Activated CD8-positive, alpha-beta memory T cell treated with anti-CD3 and anti-CD28 coated beads, Interleukin-2, amount 50 U/mL, for 1 hour (primary cell): ENCODE measurements at regions not wholly inside any gene's neighbourhood (a gene's known extent, or its start where the extent isn't known, plus 50 kb on each side); places are given as distances from the start of the nearest gene placed in this dataset.
"Not testable (repeated sequence)": the region's sequence is repeated elsewhere in the genome, so short reads cannot be mapped to it uniquely, and the experiment has no call there.

Experiments used
- DNase-seq: peaks from one replicate; pipeline ENCODE4 v3.0.0-alpha.2; 2020; ENCODE audit errors: extremely low read depth

DNA sequence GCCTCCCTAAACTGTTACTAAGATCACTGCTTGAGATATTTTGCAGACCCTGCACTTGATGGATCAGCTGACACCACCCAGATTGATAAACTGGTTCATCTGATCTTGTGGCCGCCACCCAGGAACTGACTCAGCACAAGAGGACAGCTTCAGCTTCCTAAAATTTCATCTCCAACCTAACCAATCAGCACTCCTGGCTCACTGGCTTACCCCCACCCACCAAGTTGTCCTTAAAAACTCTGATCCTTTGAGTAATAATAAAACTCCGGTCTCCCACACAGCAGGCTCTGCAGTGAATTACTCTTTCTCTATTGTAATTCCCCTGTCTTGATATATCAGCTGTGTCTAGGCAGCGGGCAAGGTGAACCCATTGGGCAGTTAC, 174.8 kb downstream of the UTP18 start:
- no peak for DNase-seq

DNA sequence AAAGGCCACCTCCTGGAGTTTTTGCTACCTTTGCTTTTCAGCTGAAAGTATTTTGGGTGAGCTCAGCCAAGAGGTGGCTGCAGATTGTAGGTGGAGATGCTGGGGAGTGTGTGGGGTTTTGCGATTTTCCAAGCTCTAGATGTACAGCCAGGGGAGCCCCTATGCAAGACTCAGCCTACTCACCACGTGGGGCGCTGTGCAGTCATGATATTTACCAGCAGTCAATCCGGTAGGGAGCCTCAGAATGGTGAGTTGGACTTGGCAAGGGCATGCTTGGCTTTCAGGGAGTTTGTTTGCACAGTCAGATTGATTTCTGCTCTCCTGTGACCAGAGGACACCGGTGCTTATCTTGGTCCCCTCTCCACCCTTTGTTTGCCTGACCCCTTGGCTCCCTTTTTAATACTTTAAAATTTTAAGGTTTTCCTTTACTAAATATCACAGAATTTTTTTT, 175.3 kb downstream of the UTP18 start:
- no peak for DNase-seq

DNA sequence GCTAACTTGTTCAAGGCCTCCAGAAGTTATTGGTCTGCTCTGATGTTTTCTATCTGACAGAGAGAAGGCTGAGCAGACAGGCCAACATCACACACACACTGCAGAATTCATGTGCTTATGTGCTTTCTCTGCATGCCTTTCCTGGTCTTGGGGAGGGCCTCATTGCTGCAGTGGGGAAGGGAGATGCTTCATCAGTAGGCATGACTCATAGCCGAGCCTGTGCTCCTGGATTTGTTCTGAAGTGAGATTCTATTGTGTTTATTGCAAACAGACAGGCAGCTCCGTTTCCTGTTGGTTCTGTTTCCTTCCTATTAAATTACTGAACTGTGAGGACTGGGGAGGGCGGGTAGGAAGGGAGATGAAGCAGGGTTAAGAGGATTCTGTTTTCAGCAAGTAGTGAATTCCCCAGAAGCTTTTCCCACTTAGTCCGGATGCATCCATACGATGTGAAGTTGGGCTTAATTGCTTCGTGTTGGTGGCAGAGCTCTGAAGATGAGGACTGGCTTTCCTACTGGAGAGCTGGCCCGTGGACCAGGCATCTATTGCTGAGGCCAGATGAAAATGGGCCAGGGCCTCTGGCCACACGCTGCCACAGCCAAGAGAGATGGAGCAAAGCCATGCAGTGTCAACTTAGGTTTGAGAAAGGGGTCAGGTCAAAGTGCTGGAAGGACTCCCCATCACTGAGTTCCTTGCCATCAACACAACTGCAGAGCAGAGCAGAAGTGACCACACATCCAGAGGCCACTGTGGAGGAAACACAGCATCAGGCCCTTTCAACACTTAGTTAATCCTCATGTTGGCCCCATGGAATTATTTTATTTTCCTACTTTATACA, 179.3 kb downstream of the UTP18 start:
- DNase-seq: no peak

DNA sequence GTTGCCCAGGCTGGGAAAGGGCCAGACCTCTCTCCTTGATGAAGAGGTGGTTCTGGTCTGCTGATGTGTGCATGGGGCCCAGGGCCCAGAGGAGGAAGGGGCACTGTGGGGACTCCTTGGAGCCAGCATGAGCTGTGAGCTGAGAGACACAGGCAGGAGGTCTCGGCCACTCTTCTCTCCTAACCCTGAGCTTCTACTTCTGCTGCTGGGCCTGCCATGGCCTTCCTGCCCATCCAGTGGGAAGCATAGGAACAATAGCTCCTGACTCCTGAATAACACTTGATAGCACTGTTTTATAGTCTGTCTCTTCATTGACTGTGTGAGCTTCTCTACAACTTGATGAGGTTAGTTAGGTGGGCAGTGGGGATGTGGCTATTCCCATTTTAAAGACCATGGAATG, 181.1 kb downstream of the UTP18 start:
- no peak for DNase-seq

DNA sequence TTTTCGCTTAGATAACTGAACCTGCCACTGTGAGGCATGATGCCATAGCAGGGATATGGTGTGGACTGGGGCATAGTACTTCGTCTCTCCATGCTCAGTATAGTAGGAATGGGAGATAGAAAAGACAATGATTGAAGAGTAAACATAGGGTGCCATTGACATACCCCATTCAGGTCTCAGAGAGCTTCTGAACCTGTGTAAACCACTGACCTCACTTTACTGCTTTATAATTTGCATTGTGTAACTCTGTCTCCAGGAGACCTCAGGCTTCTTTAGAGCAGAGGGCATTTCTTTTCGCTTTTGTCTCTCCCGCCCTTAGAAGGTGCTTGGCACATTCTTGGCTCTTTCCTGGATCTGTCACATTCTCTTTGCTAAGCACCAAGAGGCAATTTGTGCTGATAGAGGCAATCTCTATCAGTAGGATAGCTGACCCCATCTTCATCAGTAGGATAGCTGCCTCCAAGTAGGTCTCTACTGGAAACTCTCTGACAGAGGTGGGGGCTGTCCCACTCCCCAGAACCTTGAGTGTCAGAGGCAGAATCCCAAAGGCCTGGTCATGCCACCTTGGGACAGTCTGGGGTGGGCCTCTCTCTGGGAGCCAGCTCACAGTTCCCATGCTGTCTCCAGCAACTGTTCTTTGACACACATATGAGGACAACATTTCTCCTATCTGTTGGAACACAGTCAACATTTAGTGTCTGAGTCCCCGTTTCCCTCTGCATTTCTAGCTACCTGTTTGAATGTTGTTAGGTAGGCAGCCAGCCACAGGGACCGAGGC, 181.9 kb downstream of the UTP18 start:
- no peak for DNase-seq

DNA sequence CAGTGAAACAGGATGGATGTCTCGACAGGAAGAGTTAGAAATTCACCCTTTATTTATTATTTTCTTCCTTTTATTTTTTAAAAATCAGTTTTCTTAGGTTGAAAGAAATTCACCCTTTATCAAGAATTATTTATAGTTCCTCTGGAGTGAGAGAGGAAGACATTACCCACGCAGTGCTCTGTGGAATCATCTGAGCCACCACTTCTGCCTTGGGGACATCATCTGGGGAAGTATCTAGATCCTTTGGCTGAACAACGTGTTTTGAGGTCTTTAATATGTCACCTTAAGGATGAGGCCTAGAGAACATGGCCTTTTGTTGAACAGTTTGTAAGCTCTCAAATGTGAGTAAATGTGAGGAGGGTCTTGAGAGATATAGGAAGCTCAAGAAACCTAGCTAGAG, 183.3 kb downstream of the UTP18 start:
- DNase-seq: no peak

DNA sequence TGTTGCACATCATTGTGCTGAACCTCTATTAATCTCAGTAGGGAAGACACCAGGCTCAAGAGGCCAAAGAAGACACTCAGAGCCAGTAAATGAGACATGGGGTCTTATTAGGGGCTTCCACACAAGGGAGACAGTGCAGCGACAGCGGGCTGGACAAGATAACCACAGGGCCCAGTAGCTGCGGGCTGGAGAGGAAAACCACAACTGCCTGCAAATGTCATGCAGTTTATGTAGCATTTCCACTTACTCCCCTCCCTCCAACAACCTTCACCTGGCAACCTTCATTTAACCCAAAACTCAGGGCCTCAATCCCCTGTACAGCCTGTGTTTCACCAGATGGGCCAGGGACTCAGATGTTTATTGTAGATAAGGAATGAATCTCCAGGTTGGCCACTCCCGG, 185.6 kb downstream of the UTP18 start:
- no peak for DNase-seq

DNA sequence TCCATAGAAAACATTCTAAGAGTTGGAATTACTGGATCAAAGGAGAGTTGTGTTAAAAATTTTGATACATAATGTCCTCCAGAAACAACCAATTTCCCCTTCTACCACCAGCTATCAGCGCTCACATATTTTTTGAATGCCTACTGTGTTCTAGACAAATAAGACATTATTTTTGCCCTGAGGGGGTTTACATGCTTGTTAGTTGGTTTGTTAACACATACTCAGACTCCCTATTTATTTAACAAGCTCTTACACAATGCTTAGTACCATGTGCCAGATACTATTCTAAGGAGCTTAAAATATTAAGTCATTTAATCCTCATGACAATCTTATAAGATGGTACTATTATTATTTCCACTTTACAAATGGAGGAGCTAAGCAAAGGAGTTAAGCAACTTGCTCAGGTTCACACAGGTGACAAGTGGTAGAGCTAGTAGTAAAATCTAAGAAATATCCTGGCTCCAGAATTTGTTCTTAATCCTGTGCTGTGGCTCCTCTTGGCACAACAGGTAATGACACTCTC, 194.2 kb downstream of the UTP18 start:
- no peak for DNase-seq

DNA sequence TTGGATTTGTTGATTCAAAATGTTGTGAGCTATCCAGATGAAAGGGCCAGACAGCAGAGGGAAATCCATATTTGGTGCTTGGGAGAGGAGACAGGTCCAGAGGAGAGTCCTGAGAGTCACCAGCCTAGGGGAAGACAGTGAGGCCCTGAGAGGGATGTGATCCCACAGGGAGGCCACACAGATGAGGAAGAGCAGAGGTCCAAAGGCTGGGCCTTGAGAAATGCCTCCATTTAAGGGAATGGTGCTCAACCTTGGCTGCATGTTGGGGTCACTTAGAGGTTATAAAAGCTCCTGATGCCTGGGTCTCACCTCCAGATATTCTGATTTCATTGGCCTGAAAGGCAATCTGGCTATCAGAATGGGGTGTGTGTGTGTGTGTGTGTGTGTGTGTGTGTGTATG, 194.9 kb downstream of the UTP18 start:
- DNase-seq: no peak

DNA sequence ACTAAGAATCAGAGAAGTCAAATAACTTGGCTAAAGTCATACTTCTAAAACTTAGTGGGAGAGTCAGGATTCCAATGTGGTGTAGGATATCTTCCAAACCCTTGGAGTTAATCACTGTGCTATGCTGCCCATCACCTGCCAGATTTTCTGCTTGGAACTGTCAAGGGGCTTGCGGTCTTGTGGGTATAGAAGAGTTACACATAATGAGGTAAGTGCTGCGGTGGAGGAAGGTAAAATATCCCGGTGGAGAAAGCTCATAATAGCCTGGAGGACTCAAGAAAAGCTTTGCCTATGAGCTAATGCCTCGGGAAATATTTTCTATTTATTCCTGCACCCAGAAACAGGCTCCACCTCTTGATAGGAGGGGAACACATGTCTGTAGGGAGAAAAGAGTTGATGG, 195.6 kb downstream of the UTP18 start:
- no peak for DNase-seq

DNA sequence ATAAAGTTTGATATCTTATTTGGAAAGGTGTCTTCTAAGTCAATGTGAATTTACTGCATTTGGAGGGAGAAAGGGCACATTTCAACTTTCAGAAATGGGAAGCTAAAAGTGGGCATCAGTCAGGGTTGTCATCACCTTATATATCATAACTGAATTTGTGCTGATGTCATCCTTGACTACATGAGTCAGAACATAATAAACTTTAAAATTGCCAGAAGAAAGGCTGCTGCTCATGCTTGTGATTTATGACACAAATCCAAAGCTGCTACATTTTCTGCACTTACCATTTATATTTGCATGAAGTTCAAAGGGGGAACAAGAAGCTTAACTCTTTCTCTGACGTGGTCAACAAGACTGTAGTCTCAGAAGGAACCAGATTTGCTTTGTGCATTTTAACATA, 196.6 kb downstream of the UTP18 start:
- DNase-seq: no peak

DNA sequence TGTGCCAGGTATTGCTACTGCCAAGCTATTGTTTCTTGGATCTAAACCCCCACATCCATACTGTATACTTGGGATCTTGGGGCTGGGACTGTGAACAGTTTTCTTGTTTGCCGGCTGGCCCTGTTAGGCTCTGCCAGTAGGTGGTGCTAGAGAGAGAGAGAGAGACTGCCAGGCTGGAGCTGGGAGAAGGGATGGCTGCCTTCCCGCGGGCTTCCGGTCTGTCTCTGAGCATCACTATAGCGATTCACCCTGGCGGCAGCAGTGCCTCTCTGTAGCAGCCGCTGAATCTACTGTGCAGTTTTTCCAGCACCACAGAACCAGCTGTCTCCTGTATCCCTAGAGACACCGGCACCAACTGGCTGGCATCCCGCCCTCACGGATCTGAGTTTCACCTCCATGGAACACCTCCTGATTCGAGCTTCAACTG, 201.2 kb downstream of the UTP18 start:
- peak; percentile 5 for DNase-seq

DNA sequence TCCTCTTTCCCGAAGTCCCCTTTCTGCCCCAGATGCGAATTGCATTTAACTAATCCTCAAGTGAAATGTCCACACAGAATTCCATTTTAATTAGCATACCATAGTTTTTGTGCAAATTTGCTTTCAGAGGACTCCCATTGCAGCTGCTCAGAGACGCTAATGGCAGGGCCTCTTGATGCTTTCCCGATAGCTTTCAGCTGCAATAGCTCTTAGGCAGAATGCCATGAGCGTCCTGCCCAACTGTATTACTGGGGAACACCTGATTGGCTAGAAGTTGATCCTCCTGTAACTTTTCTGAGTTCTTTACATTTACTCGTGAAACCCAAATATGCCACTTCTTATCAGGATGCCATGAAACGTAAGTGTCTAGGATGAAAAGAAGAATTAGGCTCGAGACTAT, 203.0 kb downstream of the UTP18 start:
- no peak for DNase-seq

DNA sequence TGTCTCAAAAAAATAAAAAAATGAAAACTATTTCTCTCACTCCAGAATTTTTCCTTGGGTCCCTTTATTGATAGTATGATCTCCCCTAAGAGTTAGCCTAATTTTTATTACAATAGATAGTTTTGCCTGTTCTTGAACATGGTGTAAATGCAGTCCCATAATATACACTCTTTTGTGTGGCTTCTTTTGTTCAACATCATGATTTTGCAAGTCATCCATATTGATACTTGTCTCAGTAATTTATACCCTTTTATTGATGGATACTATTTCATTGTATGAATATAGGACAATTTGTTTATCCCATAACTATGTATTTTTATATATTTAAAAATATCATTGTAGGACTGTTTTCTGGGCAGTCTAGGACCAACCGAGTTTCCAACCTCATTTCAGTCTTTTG, 207.0 kb downstream of the UTP18 start:
- DNase-seq: no peak

DNA sequence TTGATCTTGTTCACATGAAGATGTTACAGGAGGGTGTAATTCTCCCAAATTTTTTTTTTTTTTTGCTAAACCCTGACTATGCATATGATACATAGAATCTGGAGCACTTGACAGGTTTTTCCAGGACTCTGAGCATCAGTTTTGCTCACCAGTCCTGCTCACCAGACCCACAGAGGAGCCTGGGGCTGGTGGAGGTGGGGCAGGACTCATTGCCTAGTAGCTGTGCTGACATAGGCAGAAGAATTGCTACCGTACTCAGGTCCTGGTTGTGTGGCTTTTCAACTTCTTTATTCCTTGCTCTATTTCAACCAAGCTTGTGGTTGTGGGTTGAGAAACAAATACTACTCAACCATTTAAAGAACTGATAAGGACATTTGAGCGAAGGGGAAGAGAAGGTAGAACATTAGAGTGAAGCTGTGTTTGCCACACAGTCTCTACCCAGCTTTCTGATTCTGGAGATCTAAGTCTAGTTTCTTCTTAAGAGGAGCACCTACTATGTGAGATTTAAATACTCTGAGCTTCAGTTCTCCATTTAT, 212.4 kb downstream of the UTP18 start:
- no peak for DNase-seq

DNA sequence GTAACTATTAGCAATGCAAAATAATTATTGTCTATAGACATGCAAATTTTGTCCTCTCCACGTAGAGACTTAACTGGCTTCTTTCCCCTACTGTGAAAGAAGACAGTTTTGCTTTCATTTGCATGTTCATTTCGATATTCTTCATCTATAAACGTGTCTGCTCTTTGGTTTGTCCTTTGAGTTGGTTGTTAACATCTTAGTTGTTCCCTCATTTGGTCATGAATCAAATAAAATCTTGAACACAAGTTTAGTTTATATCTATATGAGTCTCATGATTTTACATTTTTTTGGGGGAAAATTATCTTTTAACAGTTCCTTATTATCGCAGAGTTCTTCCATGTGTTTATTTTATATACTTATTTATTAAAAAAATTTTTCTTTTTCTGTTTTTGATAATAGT, 214.4 kb downstream of the UTP18 start:
- no peak for DNase-seq

DNA sequence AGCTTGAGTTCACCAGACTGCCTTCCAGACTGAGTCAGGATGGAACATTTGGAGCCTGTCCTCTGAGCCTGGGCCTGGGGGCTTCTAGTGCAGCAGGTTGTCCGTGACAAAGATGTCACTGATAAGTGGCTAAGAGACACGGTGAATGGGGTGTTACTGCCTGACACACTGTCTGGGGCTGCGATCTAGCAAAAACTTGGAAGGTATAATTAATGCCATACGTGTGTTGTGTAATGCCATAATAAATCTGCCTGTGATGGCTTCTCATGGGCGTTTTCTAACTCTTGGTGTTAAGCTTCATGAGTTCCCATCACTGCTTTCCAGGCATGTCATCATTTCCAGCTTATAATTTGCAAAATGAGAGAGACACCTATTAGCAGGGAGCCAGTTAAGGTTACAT, 215.4 kb downstream of the UTP18 start:
- DNase-seq: no peak

DNA sequence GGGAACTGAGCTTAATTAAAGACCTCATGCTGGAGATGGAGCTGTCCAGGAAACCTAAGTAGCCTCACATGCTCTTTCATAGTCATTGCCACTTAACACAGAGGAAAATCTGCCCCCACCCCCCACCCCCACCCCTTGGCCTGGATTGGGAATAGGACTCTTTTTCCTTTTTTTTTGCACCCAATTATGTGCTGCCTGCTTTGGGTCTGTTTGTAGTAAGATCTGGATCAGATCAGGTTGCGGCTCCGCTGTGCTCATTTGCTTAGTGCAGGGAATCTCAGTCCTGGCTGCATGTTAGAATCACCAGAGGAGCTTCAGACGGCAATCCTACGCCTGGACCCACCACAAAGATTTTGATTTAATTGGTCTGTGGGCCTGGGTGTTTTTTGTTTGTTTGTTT, 219.0 kb downstream of the UTP18 start:
- no peak for DNase-seq

DNA sequence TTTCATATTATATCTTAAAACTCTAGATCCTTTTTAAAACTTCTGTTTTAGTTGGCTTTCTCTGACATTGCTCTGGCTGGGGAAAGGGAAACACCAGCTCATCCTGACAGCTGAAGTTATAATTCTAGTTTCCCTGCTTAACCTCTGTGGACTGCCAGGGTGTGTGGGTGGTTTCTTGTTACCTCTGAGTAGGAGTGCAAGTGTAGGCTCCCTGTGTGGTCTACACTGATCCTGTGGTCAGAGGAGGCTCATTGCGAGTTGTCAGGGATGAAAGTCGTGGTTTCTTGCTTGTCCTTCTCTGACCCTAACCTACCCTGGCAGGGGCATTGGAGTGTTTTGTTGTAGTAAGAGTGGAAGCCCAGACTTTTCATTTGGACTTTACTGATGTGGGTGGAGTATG, 221.0 kb downstream of the UTP18 start:
- DNase-seq: no peak

DNA sequence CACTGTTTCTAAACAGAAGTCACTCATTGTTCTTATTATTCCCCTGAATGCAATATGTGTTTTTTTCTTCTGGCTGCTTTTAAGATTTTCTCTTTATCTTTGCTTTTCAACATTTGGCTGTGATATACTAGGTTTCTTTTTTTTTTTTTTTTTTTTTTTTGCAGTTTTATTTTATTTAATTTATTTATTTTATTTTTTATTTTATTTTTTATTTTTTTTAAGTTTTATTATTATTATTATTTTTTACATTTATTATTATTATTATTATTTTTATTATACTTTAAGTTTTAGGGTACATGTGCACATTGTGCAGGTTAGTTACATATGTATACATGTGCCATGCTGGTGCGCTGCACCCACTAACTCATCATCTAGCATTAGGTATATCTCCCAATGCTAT, 221.9 kb downstream of the UTP18 start:
- DNase-seq: not testable (repeated sequence)

DNA sequence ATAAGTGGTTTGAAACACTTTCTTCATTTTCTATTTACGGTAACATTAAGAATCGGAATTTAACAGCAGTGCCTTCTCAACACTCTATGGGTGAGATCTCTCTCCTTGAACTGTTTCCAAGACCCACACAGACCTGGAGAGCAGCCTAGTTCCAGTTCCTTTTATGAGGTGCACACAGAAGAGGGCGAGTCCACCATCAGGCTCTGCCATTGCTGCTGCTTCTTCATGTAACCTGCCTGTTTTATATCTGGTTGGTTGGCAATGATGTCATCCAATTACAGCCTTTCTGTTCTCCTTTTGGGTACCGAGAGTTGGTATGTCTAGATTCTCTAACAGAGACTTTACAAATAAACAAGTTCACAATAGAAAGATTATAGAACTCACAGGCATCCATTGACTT, 225.7 kb downstream of the UTP18 start:
- DNase-seq: no peak

DNA sequence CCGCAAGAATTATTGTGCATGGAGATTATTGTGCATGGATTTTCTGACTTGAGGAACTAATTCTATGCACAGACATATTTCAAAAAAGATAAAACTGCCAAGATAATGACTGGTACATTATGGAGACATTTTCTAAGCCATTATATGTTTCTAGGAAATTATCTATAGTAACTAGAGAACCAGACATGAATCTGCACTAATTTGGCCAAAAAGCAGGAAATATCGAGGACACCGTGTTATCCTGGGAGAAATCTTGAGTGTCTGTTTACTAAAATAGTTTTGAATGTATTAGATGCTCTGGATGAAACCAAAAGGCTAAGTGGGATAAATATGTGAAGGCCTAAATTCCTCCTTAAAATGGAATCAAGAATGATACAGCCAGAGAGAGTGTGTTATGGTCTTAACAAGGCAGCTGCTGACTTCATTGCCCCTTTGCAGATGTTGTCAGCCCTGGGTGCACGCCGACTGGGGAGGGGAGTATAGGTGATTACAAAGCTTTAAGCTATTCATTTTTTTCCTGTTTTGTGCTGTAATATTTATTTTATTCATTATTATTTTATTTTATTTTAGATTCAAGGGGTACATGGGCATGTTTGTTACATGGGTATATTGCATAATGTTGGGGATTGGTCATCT, 226.7 kb downstream of the UTP18 start:
- DNase-seq: no peak
